ENCODE measurements at regions not wholly inside any gene's neighbourhood (a gene's known extent, or its start where the extent isn't known, plus 50 kb on each side); places are given as distances from the start of the nearest gene placed in this dataset.

DNA sequence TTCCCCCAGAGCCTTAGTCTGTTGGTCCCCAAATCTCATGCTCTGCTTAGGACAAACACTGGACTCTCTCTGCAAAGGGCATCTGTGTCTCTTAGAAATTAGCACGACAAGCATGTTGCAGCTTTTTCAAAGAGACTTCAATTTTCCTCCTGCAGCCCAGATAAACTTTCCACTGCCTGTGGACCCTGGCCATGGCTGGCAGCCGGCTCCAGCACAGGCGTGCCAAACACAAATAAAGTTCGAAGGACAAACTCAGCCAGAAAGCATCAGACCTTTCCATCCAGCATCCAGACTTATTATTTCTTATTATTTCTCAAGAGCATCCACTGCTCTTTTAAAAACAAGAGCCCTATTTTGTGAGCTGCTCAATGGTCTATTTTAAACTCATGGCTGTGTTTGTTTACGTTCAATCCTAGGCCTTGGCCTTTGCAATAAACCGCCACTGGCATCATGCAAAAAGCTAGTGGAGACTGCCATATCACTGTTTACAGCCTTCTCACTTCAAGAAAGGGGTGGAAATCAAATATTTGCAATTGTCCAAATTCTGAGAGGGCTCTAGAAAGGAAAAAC is 300.8 kb downstream of the BCL11A start (continued):
- TF ChIP-seq PHF8 (conservative IDR thresholded peaks at IDR 0.05; ENCODE audit: low read depth, low read length) (no peak), SRF (IDR thresholded peaks at IDR 0.05; ENCODE audit: low read depth, low read length) (no peak), MAFK (IDR thresholded peaks at IDR 0.05; ENCODE audit: low read depth, low read length) (no peak), ZNF274 (IDR thresholded peaks at IDR 0.05; ENCODE audit: borderline replicate concordance, extremely low read depth, low read length) (no peak), POU5F1 (IDR thresholded peaks at IDR 0.05; ENCODE audit: low read depth, low read length) (no peak), SIX5 (IDR thresholded peaks at IDR 0.05; ENCODE audit: low read depth, low read length) (no peak)
